Neural cell (in vitro differentiated cells): ENCODE measurements at regions not wholly inside any gene's neighbourhood (a gene's known extent, or its start where the extent isn't known, plus 50 kb on each side); places are given as distances from the start of the nearest gene placed in this dataset.

ENCODE experiments used
- H2AFZ ChIP-seq: fragments of 200-600, 300-800 bp; sonication (generic), shearing (Covaris generic); 2 replicates; pipeline ENCODE4 v1.6.0; 2014; ENCODE audit warnings: low read depth, mild to moderate bottlenecking, antibody characterized with exemption, low read length, moderate library complexity
- H3F3A ChIP-seq: fragments of 200-600 bp; shearing (Covaris generic); 2 replicates; pipeline ENCODE4 v1.6.1; 2016; ENCODE audit warnings: mild to moderate bottlenecking, moderate library complexity, mixed read lengths, antibody characterized with exemption, low read length; ENCODE audit not compliant: insufficient read depth, poor library complexity, severe bottlenecking
- H3K27ac ChIP-seq: fragments of 200-600, 300-800 bp; sonication (generic), shearing (Covaris generic); 2 replicates; pipeline ENCODE4 v1.5.1; 2014; ENCODE audit warnings: mild to moderate bottlenecking, low read length, moderate library complexity
- H3K27me3 ChIP-seq: fragments of 300-800, 200-600 bp; sonication (generic), shearing (Covaris generic); 2 replicates; pipeline ENCODE4 v1.6.0; 2014; ENCODE audit warnings: mild to moderate bottlenecking, low read depth, low read length, moderate library complexity; ENCODE audit not compliant: insufficient read depth
- H3K36me3 ChIP-seq: fragments of 300-800, 200-600 bp; sonication (generic), shearing (Covaris generic); 2 replicates; pipeline ENCODE4 v1.5.1; 2014; ENCODE audit warnings: mild to moderate bottlenecking, antibody characterized with exemption, low read length, moderate library complexity; ENCODE audit not compliant: insufficient read depth
- H3K4me2 ChIP-seq: fragments of 300-800, 200-600 bp; sonication (generic), shearing (Covaris generic); 2 replicates; pipeline ENCODE4 v1.6.0; 2014; ENCODE audit warnings: mild to moderate bottlenecking, low read length
- H3K4me3 ChIP-seq: fragments of 300-800, 200-600 bp; sonication (generic), shearing (Covaris generic); 2 replicates; pipeline ENCODE4 v1.5.1; 2014; ENCODE audit warnings: mild to moderate bottlenecking, low read length, moderate library complexity
- H3K79me2 ChIP-seq: fragments of 200-600 bp; shearing (Covaris generic); replicated peaks from 2 replicates; pipeline ENCODE4 v1.6.0; 2014; ENCODE audit warnings: mild to moderate bottlenecking, low read length, moderate library complexity; ENCODE audit not compliant: insufficient read depth
- H3K9ac ChIP-seq: fragments of 300-800, 200-600 bp; sonication (generic), shearing (Covaris generic); 2 replicates; pipeline ENCODE4 v1.6.1; 2016; ENCODE audit warnings: mild to moderate bottlenecking, low read length, mixed read lengths
- H3K9me2 ChIP-seq: fragments of 200-600 bp; shearing (Covaris generic); 2 replicates; pipeline ENCODE4 v1.6.1; 2016; ENCODE audit warnings: mild to moderate bottlenecking, low read length, mixed read lengths; ENCODE audit not compliant: insufficient read depth
- H3K9me3 ChIP-seq: fragments of 200-600, 300-800 bp; sonication (generic), shearing (Covaris generic); 2 replicates; pipeline ENCODE4 v1.6.1; 2016; ENCODE audit warnings: mild to moderate bottlenecking, mixed run types, low read length, moderate library complexity, mixed read lengths
- H4K20me1 ChIP-seq: fragments of 200-600 bp; shearing (Covaris generic); 2 replicates; pipeline ENCODE4 v1.6.1; 2016; ENCODE audit warnings: mild to moderate bottlenecking, mixed run types; ENCODE audit not compliant: insufficient read depth
- EP300 ChIP-seq: fragments of 450-650 bp; conservative IDR thresholded peaks from 2 replicates; pipeline ENCODE4 v1.6.1; 2014; ENCODE audit warnings: antibody characterized with exemption, mild to moderate bottlenecking, moderate library complexity; ENCODE audit not compliant: poor library complexity, severe bottlenecking
- EZH2 ChIP-seq: fragments of 200-600, 300-800 bp; shearing (Covaris generic), sonication (generic); IDR thresholded peaks from 2 replicates; pipeline ENCODE4 v1.6.1; 2014; ENCODE audit warnings: antibody characterized with exemption, low read length, borderline replicate concordance, mild to moderate bottlenecking; ENCODE audit not compliant: insufficient read depth, poor library complexity, severe bottlenecking
- MXI1 ChIP-seq: fragments of 450-650 bp; conservative IDR thresholded peaks from 2 replicates; pipeline ENCODE4 v1.6.1; 2014; ENCODE audit warnings: antibody characterized with exemption, mild to moderate bottlenecking; ENCODE audit not compliant: poor library complexity, severe bottlenecking
- POLR2AphosphoS5 ChIP-seq: IDR thresholded peaks from 2 replicates; pipeline ENCODE4 v1.6.1; 2012
- RAD21 ChIP-seq: fragments of 450-650 bp; conservative IDR thresholded peaks from 2 replicates; pipeline ENCODE4 v1.6.1; 2014; ENCODE audit warnings: antibody characterized with exemption, mild to moderate bottlenecking, moderate library complexity
- SMC3 ChIP-seq: fragments of 450-650 bp; conservative IDR thresholded peaks from 2 replicates; pipeline ENCODE4 v1.6.1; 2014; ENCODE audit warnings: antibody characterized with exemption, mild to moderate bottlenecking, moderate library complexity; ENCODE audit not compliant: poor library complexity
- TAF1 ChIP-seq: IDR thresholded peaks from 2 replicates; pipeline ENCODE4 v1.6.1; 2012; ENCODE audit warnings: low read depth
- TF ChIP-seq, protein P1 (sequence below): IDR thresholded peaks from 2 replicates; pipeline ENCODE4 v1.6.1; 2012; ENCODE audit warnings: borderline replicate concordance
- TF ChIP-seq, protein P2 (sequence below): fragments of 450-650 bp; IDR thresholded peaks from 2 replicates; pipeline ENCODE4 v1.5.1; 2014; ENCODE audit warnings: antibody characterized with exemption, mild to moderate bottlenecking, moderate library complexity; ENCODE audit not compliant: poor library complexity, severe bottlenecking

DNA sequence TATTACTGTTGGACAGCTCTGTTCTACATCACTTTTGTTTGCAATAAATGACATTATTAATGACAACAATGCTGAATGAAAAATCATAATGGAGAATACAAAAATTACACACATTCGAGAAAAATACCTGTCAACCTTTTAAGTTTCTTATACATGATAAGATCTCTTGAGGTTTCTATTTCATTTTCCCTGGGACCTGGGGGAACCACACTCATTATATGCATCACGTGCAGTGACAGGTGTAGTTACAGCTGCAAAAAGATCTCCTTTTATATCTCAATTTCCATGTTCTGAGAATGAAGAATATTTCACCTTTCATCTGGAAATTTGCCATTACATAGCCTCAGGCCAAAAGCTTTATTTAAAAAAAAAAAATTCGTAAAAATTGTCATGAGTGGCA lies 1347.0 kb upstream of the AGA start:
- H3K9me2 ChIP-seq, result no peaks in the 10 kb centered on the region

DNA sequence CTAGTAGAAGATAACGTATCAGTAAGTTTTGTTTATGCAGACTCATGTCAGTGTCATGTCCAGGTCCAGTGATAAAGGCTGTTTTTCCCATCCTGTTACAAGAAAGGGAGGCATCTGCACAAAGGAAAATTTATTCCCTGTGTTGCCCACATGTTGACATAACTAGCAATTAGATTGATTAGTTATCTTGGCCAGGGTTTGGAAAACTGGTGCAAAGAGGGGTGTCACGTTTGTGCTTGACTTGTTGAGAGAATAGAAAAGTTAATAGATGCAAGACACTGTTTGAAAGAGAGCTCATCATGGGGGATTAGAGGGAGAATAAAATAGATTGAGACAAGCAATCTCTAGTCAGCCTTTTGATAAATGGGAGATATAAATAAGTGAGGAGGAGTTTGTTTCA lies 1357.0 kb upstream of the AGA start:
- Histone ChIP-seq H3K36me3 (no peaks in the 10 kb centered on the region), H4K20me1 (no peaks in the 10 kb centered on the region), H3K79me2 (no peaks in the 10 kb centered on the region), H3K27ac (no peak overlapping the region), H3K9me2 (no peaks in the 10 kb centered on the region), H3K4me3 (no peak overlapping the region), H3K27me3 (no peaks in the 10 kb centered on the region), H3K9ac (no peak overlapping the region), H2AFZ (no peak overlapping the region), H3K4me2 (no peak overlapping the region), H3K9me3 (no peaks in the 10 kb centered on the region), H3F3A (no peaks in the 10 kb centered on the region)
- TF ChIP-seq RAD21 (no peak), SMC3 (no peak), MXI1 (no peak), POLR2AphosphoS5 (no peak), TAF1 (no peak), EP300 (no peak), EZH2 (no peak)
- TF ChIP-seq, protein P1, sequence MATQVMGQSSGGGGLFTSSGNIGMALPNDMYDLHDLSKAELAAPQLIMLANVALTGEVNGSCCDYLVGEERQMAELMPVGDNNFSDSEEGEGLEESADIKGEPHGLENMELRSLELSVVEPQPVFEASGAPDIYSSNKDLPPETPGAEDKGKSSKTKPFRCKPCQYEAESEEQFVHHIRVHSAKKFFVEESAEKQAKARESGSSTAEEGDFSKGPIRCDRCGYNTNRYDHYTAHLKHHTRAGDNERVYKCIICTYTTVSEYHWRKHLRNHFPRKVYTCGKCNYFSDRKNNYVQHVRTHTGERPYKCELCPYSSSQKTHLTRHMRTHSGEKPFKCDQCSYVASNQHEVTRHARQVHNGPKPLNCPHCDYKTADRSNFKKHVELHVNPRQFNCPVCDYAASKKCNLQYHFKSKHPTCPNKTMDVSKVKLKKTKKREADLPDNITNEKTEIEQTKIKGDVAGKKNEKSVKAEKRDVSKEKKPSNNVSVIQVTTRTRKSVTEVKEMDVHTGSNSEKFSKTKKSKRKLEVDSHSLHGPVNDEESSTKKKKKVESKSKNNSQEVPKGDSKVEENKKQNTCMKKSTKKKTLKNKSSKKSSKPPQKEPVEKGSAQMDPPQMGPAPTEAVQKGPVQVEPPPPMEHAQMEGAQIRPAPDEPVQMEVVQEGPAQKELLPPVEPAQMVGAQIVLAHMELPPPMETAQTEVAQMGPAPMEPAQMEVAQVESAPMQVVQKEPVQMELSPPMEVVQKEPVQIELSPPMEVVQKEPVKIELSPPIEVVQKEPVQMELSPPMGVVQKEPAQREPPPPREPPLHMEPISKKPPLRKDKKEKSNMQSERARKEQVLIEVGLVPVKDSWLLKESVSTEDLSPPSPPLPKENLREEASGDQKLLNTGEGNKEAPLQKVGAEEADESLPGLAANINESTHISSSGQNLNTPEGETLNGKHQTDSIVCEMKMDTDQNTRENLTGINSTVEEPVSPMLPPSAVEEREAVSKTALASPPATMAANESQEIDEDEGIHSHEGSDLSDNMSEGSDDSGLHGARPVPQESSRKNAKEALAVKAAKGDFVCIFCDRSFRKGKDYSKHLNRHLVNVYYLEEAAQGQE, result no peak
- TF ChIP-seq, protein P2, sequence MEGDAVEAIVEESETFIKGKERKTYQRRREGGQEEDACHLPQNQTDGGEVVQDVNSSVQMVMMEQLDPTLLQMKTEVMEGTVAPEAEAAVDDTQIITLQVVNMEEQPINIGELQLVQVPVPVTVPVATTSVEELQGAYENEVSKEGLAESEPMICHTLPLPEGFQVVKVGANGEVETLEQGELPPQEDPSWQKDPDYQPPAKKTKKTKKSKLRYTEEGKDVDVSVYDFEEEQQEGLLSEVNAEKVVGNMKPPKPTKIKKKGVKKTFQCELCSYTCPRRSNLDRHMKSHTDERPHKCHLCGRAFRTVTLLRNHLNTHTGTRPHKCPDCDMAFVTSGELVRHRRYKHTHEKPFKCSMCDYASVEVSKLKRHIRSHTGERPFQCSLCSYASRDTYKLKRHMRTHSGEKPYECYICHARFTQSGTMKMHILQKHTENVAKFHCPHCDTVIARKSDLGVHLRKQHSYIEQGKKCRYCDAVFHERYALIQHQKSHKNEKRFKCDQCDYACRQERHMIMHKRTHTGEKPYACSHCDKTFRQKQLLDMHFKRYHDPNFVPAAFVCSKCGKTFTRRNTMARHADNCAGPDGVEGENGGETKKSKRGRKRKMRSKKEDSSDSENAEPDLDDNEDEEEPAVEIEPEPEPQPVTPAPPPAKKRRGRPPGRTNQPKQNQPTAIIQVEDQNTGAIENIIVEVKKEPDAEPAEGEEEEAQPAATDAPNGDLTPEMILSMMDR, result no peak

More for the DNA sequence above, 1347.0 kb upstream of the AGA start:
- Histone ChIP-seq H3K36me3 (no peaks in the 10 kb centered on the region), H3K27ac (no peak overlapping the region), H3K79me2 (no peaks in the 10 kb centered on the region), H3K9ac (no peak overlapping the region), H4K20me1 (no peaks in the 10 kb centered on the region), H3K4me3 (no peak overlapping the region), H3K9me3 (no peaks in the 10 kb centered on the region), H3K27me3 (no peaks in the 10 kb centered on the region), H3F3A (no peaks in the 10 kb centered on the region), H2AFZ (no peak overlapping the region), H3K4me2 (no peak overlapping the region)
- TF ChIP-seq EP300 (peak; percentile 87), POLR2AphosphoS5 (peak; percentile 87), EZH2 (no peak)
- TF ChIP-seq, protein P2, result no peak
- TF ChIP-seq, protein P1, result peak; percentile 58
